ENCODE measurements at regions not wholly inside any gene's neighbourhood (a gene's known extent, or its start where the extent isn't known, plus 50 kb on each side); places are given as distances from the start of the nearest gene placed in this dataset.
A peak's percentile ranks its signal among the peaks of the same experiment; 100 is the strongest.

- DNase-seq, result no peak
Observed at GRCh38 chr4:10974371-10974770, 289.8 kb upstream of the CLNK start.

GRCh38 chr4:10973686-10974085 lies 289.1 kb upstream of the CLNK start:
- no peak for DNase-seq

GRCh38 chr4:10971800-10972401 lies 287.3 kb upstream of the CLNK start:
- DNase-seq, result no peak

GRCh38 chr4:10965196-10965595 lies 280.6 kb upstream of the CLNK start:
- DNase-seq, result no peak

- peak; percentile 56 for DNase-seq
Observed at GRCh38 chr4:10963958-10964703, 279.6 kb upstream of the CLNK start.

- DNase-seq, result no peak
Observed at GRCh38 chr4:10963241-10963640, 278.7 kb upstream of the CLNK start.

GRCh38 chr4:10962246-10962645 lies 277.7 kb upstream of the CLNK start:
- no peak for DNase-seq

GRCh38 chr4:10960389-10960788 lies 275.8 kb upstream of the CLNK start:
- no peak for DNase-seq

GRCh38 chr4:10959586-10959985 lies 275.0 kb upstream of the CLNK start:
- no peak for DNase-seq

- no peak for DNase-seq
Observed at GRCh38 chr4:10958226-10958856, 273.8 kb upstream of the CLNK start.

GRCh38 chr4:10951306-10951705 lies 266.7 kb upstream of the CLNK start:
- no peak for DNase-seq

- no peak for DNase-seq
Observed at GRCh38 chr4:10949039-10949733, 264.6 kb upstream of the CLNK start.

GRCh38 chr4:10947898-10948297 lies 263.3 kb upstream of the CLNK start:
- DNase-seq, result no peak

GRCh38 chr4:10944321-10944720 lies 259.8 kb upstream of the CLNK start:
- DNase-seq, result no peak

- DNase-seq, result no peak
Observed at GRCh38 chr4:10942156-10942555, 257.6 kb upstream of the CLNK start.

- DNase-seq, result no peak
Observed at GRCh38 chr4:10929818-10930217, 245.2 kb upstream of the CLNK start.

GRCh38 chr4:10925996-10926395 lies 241.4 kb upstream of the CLNK start:
- no peak for DNase-seq

- no peak for DNase-seq
Observed at GRCh38 chr4:10924274-10924673, 239.7 kb upstream of the CLNK start.

GRCh38 chr4:10917566-10917965 lies 233.0 kb upstream of the CLNK start:
- peak; percentile 16 for DNase-seq

GRCh38 chr4:10898072-10898471 lies 213.5 kb upstream of the CLNK start:
- no peak for DNase-seq

GRCh38 chr4:10897076-10897475 lies 212.5 kb upstream of the CLNK start:
- DNase-seq, result no peak

- DNase-seq, result no peak
Observed at GRCh38 chr4:10893395-10893794, 208.8 kb upstream of the CLNK start.

- no peak for DNase-seq
Observed at GRCh38 chr4:10891866-10892265, 207.3 kb upstream of the CLNK start.

GRCh38 chr4:10889819-10890218 lies 205.3 kb upstream of the CLNK start:
- DNase-seq, result no peak
